ENCODE measurements at regions not wholly inside any gene's neighbourhood (a gene's known extent, or its start where the extent isn't known, plus 50 kb on each side); places are given as distances from the start of the nearest gene placed in this dataset.

DNA sequence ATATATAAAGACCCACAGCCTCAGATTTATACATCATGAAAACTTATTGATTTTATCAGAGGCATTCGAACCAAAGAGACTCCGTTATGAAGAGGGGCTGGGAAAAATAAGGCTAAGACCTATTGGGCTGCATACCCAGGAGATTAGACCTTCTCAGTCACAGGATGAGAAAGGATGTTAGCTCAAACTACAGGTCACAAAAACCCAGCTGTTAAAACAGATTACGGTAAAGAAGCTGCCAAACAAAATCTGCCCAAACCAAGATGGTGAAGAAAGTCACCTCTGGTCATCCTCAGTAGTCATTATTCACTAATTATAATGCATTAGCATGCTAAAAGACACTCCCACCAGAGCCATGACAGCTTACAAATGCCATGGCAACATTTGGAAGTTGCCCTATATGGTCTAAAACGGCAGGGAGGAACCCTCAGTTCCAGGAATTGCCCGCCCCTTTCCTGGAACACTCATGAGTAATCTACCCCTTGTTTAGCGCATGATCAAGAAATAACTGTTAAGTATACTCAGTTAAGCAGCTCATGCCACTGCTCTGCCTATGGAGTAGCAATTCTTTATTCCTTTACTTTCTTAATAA is 362.5 kb upstream of the PCDH15 start:
- TF ChIP-seq, protein P1, sequence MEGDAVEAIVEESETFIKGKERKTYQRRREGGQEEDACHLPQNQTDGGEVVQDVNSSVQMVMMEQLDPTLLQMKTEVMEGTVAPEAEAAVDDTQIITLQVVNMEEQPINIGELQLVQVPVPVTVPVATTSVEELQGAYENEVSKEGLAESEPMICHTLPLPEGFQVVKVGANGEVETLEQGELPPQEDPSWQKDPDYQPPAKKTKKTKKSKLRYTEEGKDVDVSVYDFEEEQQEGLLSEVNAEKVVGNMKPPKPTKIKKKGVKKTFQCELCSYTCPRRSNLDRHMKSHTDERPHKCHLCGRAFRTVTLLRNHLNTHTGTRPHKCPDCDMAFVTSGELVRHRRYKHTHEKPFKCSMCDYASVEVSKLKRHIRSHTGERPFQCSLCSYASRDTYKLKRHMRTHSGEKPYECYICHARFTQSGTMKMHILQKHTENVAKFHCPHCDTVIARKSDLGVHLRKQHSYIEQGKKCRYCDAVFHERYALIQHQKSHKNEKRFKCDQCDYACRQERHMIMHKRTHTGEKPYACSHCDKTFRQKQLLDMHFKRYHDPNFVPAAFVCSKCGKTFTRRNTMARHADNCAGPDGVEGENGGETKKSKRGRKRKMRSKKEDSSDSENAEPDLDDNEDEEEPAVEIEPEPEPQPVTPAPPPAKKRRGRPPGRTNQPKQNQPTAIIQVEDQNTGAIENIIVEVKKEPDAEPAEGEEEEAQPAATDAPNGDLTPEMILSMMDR (IDR thresholded peaks at IDR 0.05; ENCODE audit: low read length): no peak
- TF ChIP-seq EZH2phosphoT487 (IDR thresholded peaks at IDR 0.05; ENCODE audit: low read length): no peak
